ENCODE measurements at regions not wholly inside any gene's neighbourhood (a gene's known extent, or its start where the extent isn't known, plus 50 kb on each side); places are given as distances from the start of the nearest gene placed in this dataset.

GRCh38 chr18:64918851-64919250 is 770.0 kb upstream of the LINC00305 start:
- TF ChIP-seq POLR2AphosphoS5 (IDR thresholded peaks at IDR 0.05; ENCODE audit: low read depth) (no peak), CTCF (IDR thresholded peaks at IDR 0.05; ENCODE audit: insufficient read depth, low read length) (no peak), GABPA (IDR thresholded peaks at IDR 0.05; ENCODE audit: low read depth) (no peak), SPI1 (IDR thresholded peaks at IDR 0.05; ENCODE audit: borderline replicate concordance, low read depth) (no peak)
- TF ChIP-seq, protein P1, sequence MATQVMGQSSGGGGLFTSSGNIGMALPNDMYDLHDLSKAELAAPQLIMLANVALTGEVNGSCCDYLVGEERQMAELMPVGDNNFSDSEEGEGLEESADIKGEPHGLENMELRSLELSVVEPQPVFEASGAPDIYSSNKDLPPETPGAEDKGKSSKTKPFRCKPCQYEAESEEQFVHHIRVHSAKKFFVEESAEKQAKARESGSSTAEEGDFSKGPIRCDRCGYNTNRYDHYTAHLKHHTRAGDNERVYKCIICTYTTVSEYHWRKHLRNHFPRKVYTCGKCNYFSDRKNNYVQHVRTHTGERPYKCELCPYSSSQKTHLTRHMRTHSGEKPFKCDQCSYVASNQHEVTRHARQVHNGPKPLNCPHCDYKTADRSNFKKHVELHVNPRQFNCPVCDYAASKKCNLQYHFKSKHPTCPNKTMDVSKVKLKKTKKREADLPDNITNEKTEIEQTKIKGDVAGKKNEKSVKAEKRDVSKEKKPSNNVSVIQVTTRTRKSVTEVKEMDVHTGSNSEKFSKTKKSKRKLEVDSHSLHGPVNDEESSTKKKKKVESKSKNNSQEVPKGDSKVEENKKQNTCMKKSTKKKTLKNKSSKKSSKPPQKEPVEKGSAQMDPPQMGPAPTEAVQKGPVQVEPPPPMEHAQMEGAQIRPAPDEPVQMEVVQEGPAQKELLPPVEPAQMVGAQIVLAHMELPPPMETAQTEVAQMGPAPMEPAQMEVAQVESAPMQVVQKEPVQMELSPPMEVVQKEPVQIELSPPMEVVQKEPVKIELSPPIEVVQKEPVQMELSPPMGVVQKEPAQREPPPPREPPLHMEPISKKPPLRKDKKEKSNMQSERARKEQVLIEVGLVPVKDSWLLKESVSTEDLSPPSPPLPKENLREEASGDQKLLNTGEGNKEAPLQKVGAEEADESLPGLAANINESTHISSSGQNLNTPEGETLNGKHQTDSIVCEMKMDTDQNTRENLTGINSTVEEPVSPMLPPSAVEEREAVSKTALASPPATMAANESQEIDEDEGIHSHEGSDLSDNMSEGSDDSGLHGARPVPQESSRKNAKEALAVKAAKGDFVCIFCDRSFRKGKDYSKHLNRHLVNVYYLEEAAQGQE (IDR thresholded peaks at IDR 0.05; ENCODE audit: insufficient replicate concordance, low read depth), result no peak
